Parathyroid adenoma (tissue), 2 donors: ENCODE measurements at regions not wholly inside any gene's neighbourhood (a gene's known extent, or its start where the extent isn't known, plus 50 kb on each side); places are given as distances from the start of the nearest gene placed in this dataset.

Source experiments
- H2AFZ ChIP-seq: fragments of 300-600 bp; sonication (generic); one replicate; pipeline ENCODE4 v1.7.0; 2017; ENCODE audit warnings: antibody characterized with exemption, mild to moderate bottlenecking
- H3K27ac ChIP-seq: fragments of 300-600 bp; sonication (generic); one replicate; pipeline ENCODE4 v1.7.0; 2017
- H3K27me3 ChIP-seq: fragments of 300-600 bp; sonication (generic); one replicate; pipeline ENCODE4 v1.7.0; 2017; ENCODE audit warnings: low read length; ENCODE audit not compliant: control insufficient read depth, insufficient read depth
- H3K36me3 ChIP-seq: fragments of 300-600 bp; sonication (generic); one replicate; pipeline ENCODE4 v1.7.0; 2017; ENCODE audit warnings: low read length; ENCODE audit not compliant: control insufficient read depth, insufficient read depth
- H3K4me1 ChIP-seq: fragments of 300-600 bp; sonication (generic); one replicate; pipeline ENCODE4 v1.7.0; 2017; ENCODE audit warnings: control low read depth
- H3K4me2 ChIP-seq: fragments of 300-600 bp; sonication (generic); one replicate; pipeline ENCODE4 v1.7.0; 2017; ENCODE audit warnings: low read length
- H3K4me3 ChIP-seq: fragments of 300-600 bp; sonication (generic); one replicate; pipeline ENCODE4 v1.7.0; 2017; ENCODE audit warnings: low read depth, low read length
- H3K79me2 ChIP-seq: fragments of 300-600 bp; sonication (generic); one replicate; pipeline ENCODE4 v1.7.0; 2017; ENCODE audit warnings: control low read depth
- H3K9ac ChIP-seq: fragments of 300-600 bp; sonication (generic); one replicate; pipeline ENCODE4 v1.7.0; 2017; ENCODE audit warnings: mild to moderate bottlenecking
- H3K9me3 ChIP-seq: fragments of 300-600 bp; sonication (generic); one replicate; pipeline ENCODE4 v1.7.0; 2017; ENCODE audit warnings: low read length; ENCODE audit not compliant: control insufficient read depth
- TF ChIP-seq, protein P1 (sequence below): fragments of 300-600 bp; sonication (generic); IDR thresholded peaks from one replicate; pipeline ENCODE4 v1.7.0; 2017; ENCODE audit warnings: antibody characterized with exemption, mild to moderate bottlenecking
- donor health status: primary hyperparathyroidism.

DNA sequence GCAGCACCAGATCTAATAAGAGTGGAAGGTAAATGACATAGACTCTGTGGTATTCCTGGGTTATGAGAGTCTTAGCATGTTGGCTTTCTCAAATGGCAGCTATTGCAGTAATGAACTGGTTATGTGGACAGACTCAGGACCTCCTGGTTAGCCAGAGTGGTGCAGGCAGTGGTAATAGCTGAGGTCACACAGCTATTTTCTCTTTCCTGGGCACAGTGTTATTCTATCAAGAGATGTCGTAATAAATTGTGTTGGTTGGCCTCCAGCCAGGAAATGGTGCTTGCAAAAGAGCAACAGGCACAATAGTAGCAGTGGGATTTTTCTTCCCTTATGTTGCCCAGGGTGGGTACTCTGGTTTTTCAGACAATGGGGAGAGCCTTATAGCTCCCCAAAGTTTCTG lies 279.2 kb upstream of the FGF16 start:
- no peak overlapping the region for H3K27ac ChIP-seq
- H3K79me2 ChIP-seq = no peaks in the 10 kb centered on the region
- no peak overlapping the region for H3K4me2 ChIP-seq
- H2AFZ ChIP-seq = no peak overlapping the region
- TF ChIP-seq, protein P1, sequence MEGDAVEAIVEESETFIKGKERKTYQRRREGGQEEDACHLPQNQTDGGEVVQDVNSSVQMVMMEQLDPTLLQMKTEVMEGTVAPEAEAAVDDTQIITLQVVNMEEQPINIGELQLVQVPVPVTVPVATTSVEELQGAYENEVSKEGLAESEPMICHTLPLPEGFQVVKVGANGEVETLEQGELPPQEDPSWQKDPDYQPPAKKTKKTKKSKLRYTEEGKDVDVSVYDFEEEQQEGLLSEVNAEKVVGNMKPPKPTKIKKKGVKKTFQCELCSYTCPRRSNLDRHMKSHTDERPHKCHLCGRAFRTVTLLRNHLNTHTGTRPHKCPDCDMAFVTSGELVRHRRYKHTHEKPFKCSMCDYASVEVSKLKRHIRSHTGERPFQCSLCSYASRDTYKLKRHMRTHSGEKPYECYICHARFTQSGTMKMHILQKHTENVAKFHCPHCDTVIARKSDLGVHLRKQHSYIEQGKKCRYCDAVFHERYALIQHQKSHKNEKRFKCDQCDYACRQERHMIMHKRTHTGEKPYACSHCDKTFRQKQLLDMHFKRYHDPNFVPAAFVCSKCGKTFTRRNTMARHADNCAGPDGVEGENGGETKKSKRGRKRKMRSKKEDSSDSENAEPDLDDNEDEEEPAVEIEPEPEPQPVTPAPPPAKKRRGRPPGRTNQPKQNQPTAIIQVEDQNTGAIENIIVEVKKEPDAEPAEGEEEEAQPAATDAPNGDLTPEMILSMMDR = no peak
- no peaks in the 10 kb centered on the region for H3K4me1 ChIP-seq
- H3K36me3 ChIP-seq = no peaks in the 10 kb centered on the region
- no peaks in the 10 kb centered on the region for H3K9me3 ChIP-seq
- no peak overlapping the region for H3K4me3 ChIP-seq
- H3K27me3 ChIP-seq = no peaks in the 10 kb centered on the region
- no peak overlapping the region for H3K9ac ChIP-seq

DNA sequence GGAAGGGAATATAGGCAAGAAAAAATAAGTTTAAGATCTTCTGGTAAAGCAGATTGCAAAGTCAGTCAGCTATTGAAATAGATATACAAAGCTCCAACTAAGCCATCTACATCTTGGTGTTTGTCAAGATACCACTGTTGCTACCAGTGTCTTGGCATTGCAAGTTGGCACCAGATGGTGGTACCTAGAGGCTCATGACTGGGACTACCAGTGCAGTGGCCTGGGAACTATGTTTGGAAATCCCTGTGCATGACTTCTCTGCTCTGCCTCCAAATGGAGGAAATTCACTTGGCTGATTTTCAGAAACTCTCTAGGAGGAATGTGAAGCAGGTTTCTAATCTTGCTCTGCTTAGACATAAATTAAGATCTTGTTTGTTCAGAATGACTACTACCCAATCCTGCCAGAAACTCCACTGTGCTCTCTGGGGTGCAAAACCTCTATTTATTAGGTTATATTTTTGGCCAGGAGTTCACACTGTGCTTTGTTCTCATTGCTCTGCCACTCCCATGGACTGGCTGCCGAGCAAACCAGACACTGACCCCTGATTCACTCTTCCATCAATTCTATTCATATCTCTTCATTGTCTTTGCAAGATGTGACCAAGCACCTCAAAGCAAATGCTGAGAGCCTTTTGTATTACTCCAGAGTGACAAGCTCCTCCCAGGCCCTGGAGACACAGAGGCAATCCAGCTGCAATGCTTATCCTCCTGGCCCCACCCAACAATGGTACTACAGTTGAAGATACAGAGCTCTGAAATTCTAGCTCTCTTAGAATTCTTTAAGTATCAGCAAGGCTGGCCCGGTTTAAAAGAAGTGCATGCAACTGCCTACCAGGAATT lies 272.3 kb upstream of the FGF16 start:
- no peak overlapping the region for H3K9ac ChIP-seq
- H3K4me3 ChIP-seq = no peak overlapping the region
- H3K36me3 ChIP-seq = no peaks in the 10 kb centered on the region
- no peak overlapping the region for H2AFZ ChIP-seq
- no peaks in the 10 kb centered on the region for H3K4me1 ChIP-seq
- H3K79me2 ChIP-seq = no peaks in the 10 kb centered on the region
- H3K27ac ChIP-seq = no peak overlapping the region
- H3K4me2 ChIP-seq = no peak overlapping the region
- no peaks in the 10 kb centered on the region for H3K27me3 ChIP-seq
- no peaks in the 10 kb centered on the region for H3K9me3 ChIP-seq
- TF ChIP-seq, protein P1 = no peak

DNA sequence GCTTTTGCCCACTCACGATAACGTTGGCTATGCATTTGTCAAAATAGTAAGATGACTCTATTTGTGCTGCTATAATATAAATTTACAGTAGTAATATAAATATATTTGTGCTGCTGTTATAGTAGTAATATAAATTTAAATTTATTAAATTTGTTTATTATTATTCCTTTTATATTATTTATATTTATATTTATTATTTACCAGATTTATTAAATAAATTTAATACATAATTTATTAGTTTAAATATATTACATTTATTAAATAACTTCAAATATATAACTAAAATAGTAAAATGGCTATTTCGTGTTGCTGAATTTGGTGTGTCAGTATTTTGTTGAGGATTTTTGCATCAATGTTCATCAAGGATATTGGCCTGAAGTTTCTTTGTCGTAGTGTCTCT lies 246.5 kb upstream of the FGF16 start:
- TF ChIP-seq, protein P1 = no peak
- no peak overlapping the region for H3K9ac ChIP-seq

GRCh38 chrX:77223046-77223445 lies 224.1 kb upstream of the FGF16 start:
- Histone ChIP-seq H3K9me3 (no peaks in the 10 kb centered on the region), H3K4me2 (no peak overlapping the region), H3K36me3 (no peaks in the 10 kb centered on the region), H3K27me3 (no peaks in the 10 kb centered on the region), H3K9ac (no peak overlapping the region), H2AFZ (no peak overlapping the region), H3K79me2 (no peaks in the 10 kb centered on the region), H3K4me3 (no peak overlapping the region), H3K27ac (no peak overlapping the region), H3K4me1 (no peaks in the 10 kb centered on the region)
- TF ChIP-seq, protein P1 = no peak

More for the DNA sequence above, 246.5 kb upstream of the FGF16 start:
- H3K27ac ChIP-seq = no peak overlapping the region
- H3K4me2 ChIP-seq = no peak overlapping the region
- no peaks in the 10 kb centered on the region for H3K79me2 ChIP-seq
- H3K4me3 ChIP-seq = no peak overlapping the region
- no peaks in the 10 kb centered on the region for H3K9me3 ChIP-seq
- no peaks in the 10 kb centered on the region for H3K36me3 ChIP-seq
- H2AFZ ChIP-seq = no peak overlapping the region
- no peaks in the 10 kb centered on the region for H3K4me1 ChIP-seq
- no peaks in the 10 kb centered on the region for H3K27me3 ChIP-seq

- H3K4me1 ChIP-seq = no peaks in the 10 kb centered on the region
- TF ChIP-seq, protein P1 = no peak
- H3K27me3 ChIP-seq = no peaks in the 10 kb centered on the region
- H2AFZ ChIP-seq = no peak overlapping the region
- no peak overlapping the region for H3K4me3 ChIP-seq
- no peak overlapping the region for H3K27ac ChIP-seq
- H3K9ac ChIP-seq = no peak overlapping the region
- no peaks in the 10 kb centered on the region for H3K36me3 ChIP-seq
- no peaks in the 10 kb centered on the region for H3K9me3 ChIP-seq
- no peaks in the 10 kb centered on the region for H3K79me2 ChIP-seq
- H3K4me2 ChIP-seq = no peak overlapping the region
These were observed 182.7 kb upstream of the FGF16 start for GRCh38 chrX:77264490-77264889.
